Esophagus mucosa (tissue), 1 donor: ENCODE measurements at regions not wholly inside any gene's neighbourhood (a gene's known extent, or its start where the extent isn't known, plus 50 kb on each side); places are given as distances from the start of the nearest gene placed in this dataset.
A peak's percentile ranks its signal among the peaks of the same experiment; 100 is the strongest.
"Not testable (repeated sequence)": the region's sequence is repeated elsewhere in the genome, so short reads cannot be mapped to it uniquely, and the experiment has no call there.

Experiments
- ATAC-seq: fragments of 200-7000 bp; cut with Tn5 transposase; one replicate; pipeline ENCODE4 v1.9.1; 2020
- donor health status: DM: yes; HTN: yes; CAD: no.

DNA sequence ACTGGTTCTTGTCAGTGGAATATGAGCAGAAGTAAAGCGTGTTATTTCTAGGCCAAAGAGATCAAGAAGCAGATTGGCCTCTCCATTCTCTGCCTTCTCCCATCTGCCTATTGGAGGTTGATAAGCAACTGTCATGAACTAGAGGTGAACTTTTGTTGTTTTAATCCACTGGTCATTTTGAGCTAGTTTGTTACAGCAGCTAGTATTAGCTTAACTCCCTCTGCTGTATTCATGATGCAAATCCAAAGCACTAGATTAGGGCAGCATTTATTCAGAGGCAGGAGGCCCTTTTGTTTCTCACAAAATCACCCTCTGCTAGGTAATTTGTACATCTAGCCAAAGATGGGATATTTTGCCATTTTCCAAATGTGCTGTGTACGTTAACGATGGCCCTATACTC is 97.3 kb upstream of the DPT start:
- ATAC-seq, result no peak

DNA sequence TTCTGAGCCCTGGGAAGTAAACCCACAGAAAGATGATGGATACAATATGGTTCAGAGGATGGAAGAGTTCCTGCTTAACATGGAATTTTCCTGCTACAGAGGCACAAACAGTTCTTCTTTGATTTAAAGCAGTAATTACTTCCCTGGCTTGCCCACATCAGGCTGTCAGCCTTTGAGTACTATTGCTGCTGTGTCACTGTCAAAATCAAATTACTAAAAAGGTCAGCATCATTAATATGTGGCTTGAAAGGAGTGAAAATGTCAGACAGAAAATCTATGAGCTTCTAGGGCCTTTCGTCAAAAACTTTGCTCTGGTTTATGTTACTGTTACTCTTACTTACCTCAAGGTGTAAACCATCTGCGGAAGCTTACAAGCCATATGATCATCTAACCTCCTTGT is 98.6 kb upstream of the DPT start:
- ATAC-seq, result no peak

DNA sequence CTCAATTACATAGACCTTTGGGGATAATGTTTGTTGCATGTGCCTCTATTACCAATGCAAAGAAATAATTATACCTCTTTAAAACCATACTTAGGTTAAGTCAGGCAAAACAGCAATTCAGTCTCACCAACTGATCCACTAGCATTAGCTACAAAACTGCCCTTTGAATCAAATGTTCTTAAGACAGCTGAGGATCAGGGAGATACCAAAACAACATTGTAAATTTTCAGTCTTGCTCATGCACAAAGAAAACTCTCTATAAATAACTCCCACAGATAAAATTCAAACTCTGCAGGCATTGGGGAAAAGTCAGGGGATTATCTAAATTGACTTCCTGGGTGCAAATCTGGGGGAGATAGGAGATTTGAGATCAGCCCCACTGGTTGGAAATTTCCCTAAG is 100.9 kb upstream of the DPT start:
- no peak for ATAC-seq

DNA sequence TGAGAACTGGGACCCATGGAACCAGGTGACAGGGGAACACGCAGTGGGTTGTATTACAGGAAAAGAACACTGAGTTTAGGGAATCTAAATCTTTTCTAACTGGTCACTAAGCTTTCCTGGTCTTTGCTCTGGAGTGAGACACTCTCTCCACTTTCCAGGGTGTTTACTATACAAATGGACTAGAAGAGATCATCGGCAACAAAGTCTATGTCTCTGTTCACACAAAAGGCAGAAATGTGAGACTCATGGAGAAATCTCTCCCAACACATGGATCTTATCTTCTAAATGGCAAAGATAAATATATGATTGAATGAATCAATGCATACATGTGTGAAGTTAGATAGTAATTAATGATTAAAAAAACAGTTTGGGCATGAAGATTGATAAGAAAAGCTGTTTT is 101.6 kb upstream of the DPT start:
- no peak for ATAC-seq

DNA sequence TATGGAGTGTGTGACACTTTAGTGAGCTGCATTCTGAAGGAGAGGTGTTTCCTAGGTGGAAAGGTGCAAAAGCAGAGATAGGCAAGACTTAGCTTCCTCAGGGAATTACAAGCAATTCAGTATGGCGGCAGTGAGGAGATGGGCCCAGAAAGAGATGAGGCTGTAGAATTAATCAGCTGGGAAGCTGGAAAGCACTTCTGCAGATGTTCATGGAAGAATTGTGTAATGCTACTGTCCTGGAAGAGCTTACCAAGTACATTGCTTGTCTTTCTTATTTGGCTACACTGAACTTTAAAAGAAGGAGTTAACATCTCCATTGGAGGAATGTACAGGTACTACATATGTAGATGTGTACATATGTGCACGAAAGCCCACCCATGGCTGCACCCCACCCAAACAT is 103.7 kb upstream of the DPT start:
- no peak for ATAC-seq

DNA sequence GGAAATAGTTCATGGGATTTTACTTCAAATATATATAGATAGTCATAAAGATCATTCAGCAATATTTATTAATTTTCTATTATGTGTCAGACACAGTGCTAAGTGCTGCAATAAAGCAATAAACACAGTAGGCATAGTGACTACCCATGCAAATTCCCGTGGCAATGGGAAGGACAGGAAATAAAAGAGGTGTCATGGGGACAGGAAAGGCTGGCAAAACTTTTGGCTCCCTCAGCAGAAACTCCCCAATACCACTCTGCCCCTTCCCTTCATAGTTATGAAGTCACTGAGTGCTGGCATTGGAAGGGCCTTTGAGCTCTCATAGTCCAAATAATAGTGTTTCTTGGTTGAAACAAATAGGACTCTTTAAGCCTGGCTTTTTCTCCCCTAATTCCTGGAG is 104.4 kb upstream of the DPT start:
- ATAC-seq, result no peak

DNA sequence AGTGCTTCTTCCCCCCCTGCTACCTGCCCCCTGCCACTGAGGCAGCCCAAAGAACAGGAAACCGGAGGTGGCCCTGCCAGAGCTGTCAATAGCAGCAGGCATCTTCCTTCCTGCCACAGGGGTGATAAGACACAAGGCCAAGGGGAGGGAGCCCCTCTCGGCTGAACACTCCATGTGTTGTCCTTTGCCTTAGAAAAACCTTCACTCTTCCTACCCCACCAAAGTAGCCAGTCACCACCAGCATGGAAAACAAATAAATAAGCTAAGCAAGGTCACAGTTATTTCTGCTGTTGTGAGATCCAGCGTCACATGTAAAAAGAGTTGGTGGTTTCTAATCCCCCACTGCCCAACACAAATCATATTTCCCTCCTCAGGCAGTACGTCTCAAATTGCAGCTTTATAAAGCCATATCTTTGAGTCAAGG is 104.8 kb upstream of the DPT start:
- no peak for ATAC-seq

DNA sequence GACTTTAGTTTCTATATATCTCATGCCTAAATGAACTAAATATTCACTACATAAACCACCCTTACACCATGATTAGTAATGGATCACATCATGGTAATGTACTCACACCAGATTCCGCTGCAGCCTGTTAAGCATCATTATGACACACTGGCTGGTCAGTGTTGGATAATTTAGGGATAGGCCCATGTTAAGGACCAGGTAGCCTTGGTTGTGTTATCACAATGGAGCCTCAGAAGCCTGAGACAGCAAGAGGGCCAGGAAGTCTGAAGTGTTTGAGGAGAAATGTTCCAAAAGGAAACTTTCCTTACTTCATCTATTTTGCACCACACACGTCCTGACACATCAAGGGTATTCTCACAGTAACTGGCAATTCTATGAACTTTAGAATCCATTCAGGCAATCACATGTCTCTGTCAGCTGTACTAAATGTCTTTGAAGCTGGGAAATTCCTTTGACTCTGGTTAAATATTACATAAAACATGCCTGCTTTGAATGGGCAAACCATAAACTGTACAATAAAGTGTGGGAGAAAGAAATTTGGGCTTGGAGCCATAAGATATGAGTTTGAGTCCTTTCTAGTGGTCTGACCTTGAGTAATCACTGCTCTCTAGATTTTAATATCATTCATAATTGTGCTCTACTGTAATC is 105.3 kb upstream of the DPT start:
- ATAC-seq, result peak; percentile 42

DNA sequence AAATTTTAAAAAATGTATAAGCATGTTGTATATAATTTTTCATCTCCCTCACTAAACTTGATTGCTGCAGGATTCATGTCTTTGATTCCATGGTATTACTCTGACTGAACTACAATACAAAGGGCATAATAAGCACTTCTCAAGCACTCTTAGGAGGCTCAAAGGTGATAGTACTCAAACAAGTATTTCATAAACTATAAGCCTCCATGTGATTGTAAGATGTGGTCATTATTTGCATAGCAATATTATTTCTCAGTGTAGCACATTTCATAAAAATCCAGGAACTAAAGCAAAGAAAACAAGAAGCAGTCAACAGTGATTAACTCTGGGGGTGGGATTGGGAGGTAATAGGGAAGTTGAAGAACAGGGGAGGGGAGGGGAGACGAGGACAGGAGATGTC is 106.2 kb upstream of the DPT start:
- ATAC-seq, result peak; percentile 76

DNA sequence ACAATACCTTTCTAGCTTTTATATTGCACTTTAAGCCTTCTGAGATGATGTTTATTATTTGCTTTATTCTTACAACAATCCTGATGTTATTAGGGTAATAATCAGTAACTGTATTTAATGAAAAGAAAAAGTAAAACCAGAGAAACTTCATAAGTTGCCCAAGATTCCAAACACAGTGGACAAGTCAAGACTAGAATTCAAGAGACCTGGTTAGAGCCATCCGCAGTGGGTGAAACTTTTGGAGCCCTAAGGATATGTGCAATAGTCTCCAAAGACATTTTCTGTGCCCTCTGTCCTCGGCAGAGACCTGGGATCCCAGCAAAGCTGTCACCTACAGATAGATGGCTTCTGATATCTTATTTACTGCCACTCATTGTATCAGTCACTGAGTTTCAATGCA is 106.8 kb upstream of the DPT start:
- ATAC-seq, result peak; percentile 44

DNA sequence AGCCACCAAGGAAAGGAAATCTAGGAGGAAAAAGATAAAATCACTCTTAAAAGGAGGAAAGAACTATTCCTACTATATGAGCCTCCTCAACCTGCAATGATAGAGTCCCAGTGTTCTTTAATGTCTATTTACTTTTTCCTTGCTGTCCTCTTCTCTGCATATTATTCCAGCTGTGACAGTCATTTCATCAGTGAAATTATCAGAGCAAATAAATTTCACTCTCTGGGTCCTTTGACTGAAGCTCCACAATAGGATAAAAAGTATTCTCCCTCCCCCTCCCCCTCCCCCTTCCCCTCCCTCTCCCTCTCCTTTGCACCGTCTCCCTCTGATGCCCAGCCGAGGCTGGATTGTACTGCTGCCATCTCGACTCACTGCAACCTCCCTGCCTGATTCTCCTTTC is 107.5 kb upstream of the DPT start:
- no peak for ATAC-seq

DNA sequence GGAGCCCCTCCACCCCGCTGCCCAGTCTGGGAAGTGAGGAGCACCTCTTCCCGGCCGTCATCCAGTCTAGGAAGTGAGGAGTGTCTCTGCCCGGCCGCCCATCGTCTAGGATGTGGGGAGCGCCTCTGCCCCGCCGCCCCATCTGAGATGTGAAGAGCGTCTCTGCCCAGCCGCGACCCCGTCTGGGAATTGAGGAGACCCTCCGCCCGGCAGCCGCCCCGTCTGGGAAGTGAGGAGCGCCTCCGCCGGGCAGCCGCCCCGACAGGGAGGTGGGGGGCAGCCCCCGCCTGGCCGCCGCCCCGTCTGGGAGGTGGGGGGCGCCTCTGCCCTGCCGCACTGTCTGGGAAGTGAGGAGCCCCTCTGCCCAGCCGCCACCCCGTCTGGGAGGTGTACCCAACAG is 108.2 kb upstream of the DPT start:
- not testable (repeated sequence) for ATAC-seq

DNA sequence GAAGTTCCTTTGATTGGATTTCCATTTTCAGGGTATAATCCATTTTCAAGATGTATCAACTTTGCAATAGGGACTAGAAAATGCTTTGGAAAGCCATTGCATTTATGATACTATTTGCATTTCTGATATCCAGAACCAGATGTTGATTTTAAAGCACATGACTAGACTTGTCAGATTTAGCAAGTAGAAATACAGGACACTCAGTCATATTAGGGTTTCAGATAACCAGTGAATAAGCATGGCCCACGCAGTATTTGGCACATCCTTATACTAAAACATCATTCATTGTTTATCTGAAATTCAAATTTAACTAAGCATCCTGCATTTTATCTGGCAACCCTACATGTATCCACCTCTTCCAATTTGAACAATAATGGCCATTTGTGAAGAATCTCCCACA is 113.3 kb upstream of the DPT start:
- peak; percentile 39 for ATAC-seq

DNA sequence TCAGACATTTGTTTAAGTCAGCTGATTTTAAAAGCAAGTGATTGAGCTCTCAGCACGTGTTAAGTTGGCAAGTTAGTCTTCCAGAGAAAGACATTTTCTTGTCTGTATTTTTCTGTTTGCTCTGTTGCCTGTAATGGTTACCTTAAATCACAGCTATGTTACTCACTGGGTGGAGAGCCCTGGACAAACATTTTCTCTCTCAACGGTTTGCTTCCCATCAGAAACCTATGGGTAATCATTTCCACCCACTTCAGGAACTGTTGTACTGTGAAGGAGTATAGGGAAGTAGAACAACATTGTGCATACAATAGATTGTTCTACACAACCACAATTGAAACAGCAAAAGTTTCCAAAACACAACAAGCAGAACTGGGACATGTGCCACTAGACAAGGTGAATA is 113.9 kb upstream of the DPT start:
- ATAC-seq, result peak; percentile 41

DNA sequence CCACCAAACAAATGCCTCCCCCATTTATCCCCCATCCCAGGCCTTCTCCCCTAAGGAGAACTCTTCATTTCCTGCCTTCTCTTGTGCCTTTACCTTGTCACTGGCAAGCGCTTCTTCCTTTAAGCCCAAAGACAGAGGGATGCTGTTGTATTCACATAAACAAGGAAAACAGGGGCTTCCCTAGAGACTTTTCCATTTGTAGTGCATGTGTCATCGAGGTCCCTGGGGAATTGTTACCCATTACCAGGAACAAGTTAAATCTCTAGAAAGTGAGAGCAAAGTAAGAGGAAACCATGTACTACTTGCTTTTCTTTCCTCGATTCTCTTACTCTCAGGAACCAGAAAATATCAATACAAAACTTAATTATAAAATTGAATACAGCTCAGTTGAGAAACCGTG is 114.4 kb upstream of the DPT start:
- no peak for ATAC-seq

DNA sequence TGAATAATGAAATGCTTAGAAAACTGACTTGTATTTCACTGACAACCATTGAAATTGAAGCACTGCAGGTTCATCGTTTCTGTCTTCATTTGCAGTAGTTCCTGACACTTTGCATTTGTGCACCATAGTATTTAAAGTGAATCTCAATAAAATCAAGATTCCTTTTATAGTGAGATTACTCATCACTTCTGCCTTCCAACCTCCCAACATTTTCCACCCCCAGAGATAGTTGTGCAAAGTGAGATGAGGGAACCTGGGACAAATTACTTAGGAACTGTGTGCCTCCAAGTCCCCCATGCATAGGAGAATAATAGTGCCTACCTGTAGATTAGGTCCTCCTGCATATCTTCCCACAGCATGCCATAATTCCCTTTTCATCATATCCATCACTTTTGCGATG is 114.9 kb upstream of the DPT start:
- ATAC-seq, result no peak

DNA sequence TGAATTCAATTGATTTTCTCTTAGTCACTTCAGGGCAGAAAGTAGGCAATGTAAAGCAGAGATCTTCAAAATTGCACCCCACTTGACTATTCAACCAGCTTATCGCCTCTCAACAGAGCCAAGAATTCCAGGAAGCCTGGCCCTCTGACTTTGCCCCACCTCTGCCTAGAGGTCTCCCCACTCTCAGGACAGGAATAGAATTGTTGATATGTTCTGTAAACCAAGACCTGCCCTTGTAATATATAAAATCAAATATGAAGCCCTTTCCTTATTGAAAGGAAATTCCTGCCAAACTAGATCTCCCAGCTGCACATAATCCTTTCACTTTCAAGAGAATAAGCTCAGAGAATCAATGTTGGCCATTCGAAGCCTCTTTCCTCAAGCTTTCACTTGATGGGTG is 116.1 kb upstream of the DPT start:
- ATAC-seq, result peak; percentile 32

DNA sequence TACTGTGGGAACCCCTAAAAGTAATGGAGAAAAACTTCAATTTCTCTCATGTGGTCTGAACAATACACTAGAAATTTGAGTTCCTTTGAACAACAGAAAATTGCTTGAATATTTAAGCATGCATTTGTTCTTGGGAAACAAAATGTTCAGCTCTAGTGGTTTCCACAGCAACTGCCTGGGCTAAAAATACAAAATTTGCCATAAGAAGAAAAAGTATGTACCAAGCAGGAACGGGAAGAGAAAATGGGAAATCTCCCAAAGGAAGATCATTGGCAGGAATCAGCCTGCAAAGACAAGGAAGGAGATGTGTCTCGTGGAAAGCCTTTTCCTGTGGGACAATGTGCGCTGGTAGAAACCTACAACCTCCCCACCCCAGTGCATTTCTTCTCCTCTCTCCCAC is 119.0 kb upstream of the DPT start:
- ATAC-seq, result no peak

DNA sequence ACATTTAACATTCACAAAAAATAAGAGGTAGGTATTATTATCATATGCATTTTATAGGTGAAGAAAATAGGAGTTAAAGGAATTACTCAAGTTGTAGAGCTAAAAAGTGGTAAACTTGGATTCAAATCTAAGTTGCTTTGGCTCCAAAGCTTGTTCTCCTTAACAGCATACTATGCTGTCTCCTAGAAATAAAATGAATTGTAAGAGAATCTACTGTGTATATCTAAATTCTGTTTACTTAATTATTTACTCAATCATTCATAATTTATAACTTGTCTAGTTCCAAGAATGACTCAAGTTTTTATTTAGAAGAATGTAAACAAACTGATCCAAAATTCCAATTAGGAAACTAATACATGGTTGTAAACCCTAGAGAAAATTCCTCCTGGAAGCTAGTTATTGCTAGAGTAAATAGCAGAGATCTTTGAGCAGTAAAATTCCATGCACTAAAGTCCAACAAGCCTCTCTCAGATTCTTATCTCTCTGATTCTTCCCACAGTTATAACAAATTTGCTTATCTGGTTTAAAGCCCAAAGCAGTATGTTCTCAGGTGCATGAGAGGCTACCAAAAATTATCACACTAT is 132.5 kb upstream of the DPT start:
- no peak for ATAC-seq

DNA sequence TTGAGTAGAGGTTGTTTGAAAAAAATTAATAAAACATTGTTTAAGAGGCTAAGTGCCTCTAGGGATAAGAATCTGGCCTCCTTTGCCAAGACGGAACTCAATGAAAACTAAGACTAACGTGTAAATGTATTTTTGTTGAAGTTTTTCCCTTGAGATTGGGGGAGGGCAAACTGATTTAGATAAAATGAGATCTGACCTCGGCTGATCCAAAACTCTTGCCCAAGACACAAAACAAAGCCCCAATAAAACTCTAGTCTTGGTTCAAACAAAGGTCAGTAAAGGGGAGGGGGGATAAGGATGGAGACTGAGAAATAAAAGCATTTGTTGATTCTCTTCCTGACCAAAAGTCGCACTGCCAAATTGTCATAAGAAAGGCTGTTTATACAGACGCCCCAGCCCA is 134.8 kb upstream of the DPT start:
- ATAC-seq, result no peak

DNA sequence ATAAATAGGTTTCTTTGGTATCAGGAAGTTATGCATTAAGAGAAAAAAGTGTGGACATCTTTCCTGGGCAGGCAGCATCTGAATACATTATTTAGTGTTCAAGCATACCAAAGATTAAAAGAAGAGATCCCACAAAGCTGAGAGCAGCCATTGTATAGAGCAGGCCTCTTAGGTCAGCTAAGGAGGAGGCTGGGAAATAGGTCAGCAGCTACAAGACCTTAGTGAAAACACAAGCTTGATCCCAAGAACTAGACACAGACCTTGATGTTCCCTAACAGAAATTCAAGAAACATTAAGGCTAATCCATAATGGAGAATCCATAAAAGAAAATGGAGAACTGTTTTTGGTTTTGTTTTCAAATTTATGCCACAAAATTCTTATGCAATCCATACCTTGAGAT is 135.3 kb upstream of the DPT start:
- no peak for ATAC-seq

DNA sequence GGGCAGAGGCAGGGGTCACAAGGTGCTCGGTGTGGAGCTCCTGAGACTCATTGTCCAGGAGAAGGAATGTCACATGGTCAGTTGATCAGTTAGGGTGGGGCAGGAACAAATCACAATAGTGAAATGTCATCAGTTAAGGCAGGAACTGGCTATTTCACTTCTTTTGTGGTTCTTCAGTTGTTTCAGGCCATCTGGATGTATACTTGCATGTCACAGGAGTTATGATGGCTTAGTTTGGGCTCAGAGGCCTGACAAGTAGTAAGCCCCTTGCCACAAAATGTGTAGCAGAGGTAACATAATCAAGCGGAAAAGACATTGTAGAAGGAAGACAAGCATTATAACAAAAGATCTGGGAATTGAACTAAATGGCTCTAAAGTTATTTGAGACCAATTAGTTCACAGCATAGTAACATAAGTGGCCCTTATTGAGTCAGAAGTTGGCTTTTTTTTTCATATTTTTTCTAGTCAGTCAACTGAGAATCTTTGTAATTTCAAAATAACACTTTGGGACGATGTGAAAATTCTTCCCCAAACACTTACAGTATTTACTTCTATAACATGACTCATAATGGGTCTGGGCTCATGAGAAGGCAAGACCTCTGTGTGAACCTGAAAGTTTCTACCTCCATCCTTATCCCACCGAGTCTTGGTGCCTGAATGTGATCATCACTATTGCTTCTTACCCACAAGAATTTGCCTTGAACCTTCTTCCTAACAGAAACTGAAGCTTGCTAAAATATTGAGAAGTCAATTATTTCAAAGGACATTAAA is 137.0 kb upstream of the DPT start:
- no peak for ATAC-seq

DNA sequence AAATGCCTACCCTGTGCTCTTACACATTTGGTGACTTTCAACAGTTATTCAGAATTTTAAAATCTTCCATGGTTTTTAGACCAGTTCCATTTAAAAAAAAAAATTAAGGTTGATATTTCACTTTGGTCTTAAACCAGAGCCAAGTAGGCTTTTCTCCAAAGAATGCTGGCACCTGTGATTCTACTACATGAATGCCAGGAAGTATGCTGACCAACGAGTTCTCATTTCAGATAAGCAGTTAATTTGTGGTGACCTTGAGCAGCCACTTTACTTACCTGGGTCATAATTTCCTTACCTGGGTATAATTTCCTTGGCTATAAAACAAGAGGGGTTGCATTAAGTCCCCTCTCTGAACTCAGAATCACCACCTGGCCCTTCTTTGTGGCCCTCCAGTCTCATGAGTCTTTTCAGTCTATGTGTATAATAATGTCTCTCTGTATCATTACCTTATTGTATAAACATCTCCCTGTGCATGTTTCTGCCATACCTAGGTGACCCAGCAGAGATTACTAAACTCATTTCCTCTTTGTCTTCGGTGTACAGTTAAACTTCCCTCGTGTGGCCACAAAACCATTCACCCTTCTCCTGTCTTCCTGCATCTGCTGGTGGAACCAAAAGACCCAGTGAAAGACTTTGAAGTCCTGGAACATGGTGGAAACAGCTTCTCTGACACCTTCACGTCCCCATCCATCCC is 139.1 kb upstream of the DPT start:
- ATAC-seq, result no peak

DNA sequence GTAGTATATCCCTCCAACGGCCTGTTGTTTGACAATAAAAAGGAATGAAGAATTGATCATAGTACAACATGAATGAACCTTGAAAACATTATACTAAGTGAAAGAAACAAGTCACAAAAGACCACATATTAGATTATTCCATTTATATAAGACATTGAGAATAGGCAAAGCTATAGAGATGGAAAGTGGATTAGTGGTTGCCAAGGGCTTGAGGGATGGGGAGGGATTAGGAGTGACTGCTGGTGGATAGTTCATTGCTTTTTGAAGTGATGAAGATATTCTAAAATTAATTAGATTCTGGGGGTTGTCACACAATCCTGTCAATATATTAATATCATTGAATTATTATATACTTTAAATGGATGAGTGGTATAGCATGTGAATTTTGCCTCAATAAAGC is 142.5 kb upstream of the DPT start:
- ATAC-seq, result no peak
